IPS DF 4.7 (cell line): ENCODE measurements at regions not wholly inside any gene's neighbourhood (a gene's known extent, or its start where the extent isn't known, plus 50 kb on each side); places are given as distances from the start of the nearest gene placed in this dataset.

ENCODE experiments used
- DNase-seq: peaks from one replicate; pipeline ENCODE4 v3.0.0-alpha.2; 2013; ENCODE audit warnings: low spot score; ENCODE audit errors: extremely low read depth

- no peak for DNase-seq
These were observed 221.4 kb upstream of the RREB1 start for GRCh38 chr6:6886171-6886885.

GRCh38 chr6:6886886-6887285, 220.9 kb upstream of the RREB1 start:
- DNase-seq = no peak

GRCh38 chr6:6889601-6890000, 218.2 kb upstream of the RREB1 start:
- no peak for DNase-seq

GRCh38 chr6:6890400-6890858, 217.3 kb upstream of the RREB1 start:
- DNase-seq = no peak

- DNase-seq = no peak
These were observed 216.5 kb upstream of the RREB1 start for GRCh38 chr6:6891125-6891721.

GRCh38 chr6:6891949-6892461, 215.8 kb upstream of the RREB1 start:
- no peak for DNase-seq

GRCh38 chr6:6892744-6893583, 214.8 kb upstream of the RREB1 start:
- DNase-seq = no peak

- DNase-seq = no peak
These were observed 214.1 kb upstream of the RREB1 start for GRCh38 chr6:6893701-6894100.

GRCh38 chr6:6895929-6896328, 211.8 kb upstream of the RREB1 start:
- DNase-seq = no peak

- DNase-seq = no peak
These were observed 210.6 kb upstream of the RREB1 start for GRCh38 chr6:6897140-6897539.

GRCh38 chr6:6900569-6901204, 207.1 kb upstream of the RREB1 start:
- DNase-seq = no peak

- DNase-seq = no peak
These were observed 206.5 kb upstream of the RREB1 start for GRCh38 chr6:6901205-6901719.

GRCh38 chr6:6901945-6902344, 205.8 kb upstream of the RREB1 start:
- DNase-seq = no peak

GRCh38 chr6:6905961-6906518, 201.7 kb upstream of the RREB1 start:
- DNase-seq = no peak

GRCh38 chr6:6906570-6907213, 201.1 kb upstream of the RREB1 start:
- DNase-seq = no peak

GRCh38 chr6:6907286-6907685, 200.5 kb upstream of the RREB1 start:
- DNase-seq = no peak

- no peak for DNase-seq
These were observed 199.6 kb upstream of the RREB1 start for GRCh38 chr6:6908121-6908520.

GRCh38 chr6:6909111-6909510, 198.7 kb upstream of the RREB1 start:
- no peak for DNase-seq

- DNase-seq = no peak
These were observed 196.9 kb upstream of the RREB1 start for GRCh38 chr6:6910734-6911295.

- DNase-seq = no peak
These were observed 196.4 kb upstream of the RREB1 start for GRCh38 chr6:6911391-6911790.
